Loucy (cell line): ENCODE measurements at regions not wholly inside any gene's neighbourhood (a gene's known extent, or its start where the extent isn't known, plus 50 kb on each side); places are given as distances from the start of the nearest gene placed in this dataset.
A peak's percentile ranks its signal among the peaks of the same experiment; 100 is the strongest.

Experiments used
- H2AFZ ChIP-seq: fragments of 200-600 bp; sonication (generic); 2 replicates; pipeline ENCODE4 v1.6.0; 2016; ENCODE audit warnings: antibody characterized with exemption, mild to moderate bottlenecking, low read length, moderate library complexity
- H3F3A ChIP-seq: fragments of 200-600 bp; 2 replicates; pipeline ENCODE4 v1.6.0; 2016; ENCODE audit warnings: antibody characterized with exemption, low read depth, mild to moderate bottlenecking
- H3K27me3 ChIP-seq: fragments of 200-600 bp; sonication (generic); 2 replicates; pipeline ENCODE4 v1.6.1; 2014; ENCODE audit warnings: low read length, mild to moderate bottlenecking; ENCODE audit not compliant: insufficient read depth, poor library complexity, severe bottlenecking
- H3K36me3 ChIP-seq: fragments of 200-600 bp; sonication (generic); 2 replicates; pipeline ENCODE4 v1.6.1; 2016; ENCODE audit warnings: low read length; ENCODE audit not compliant: insufficient read depth
- H3K4me1 ChIP-seq: fragments of 200-600 bp; sonication (generic); 2 replicates; pipeline ENCODE4 v1.5.1; 2014; ENCODE audit warnings: low read length, mild to moderate bottlenecking; ENCODE audit not compliant: insufficient read depth, poor library complexity, severe bottlenecking
- H3K4me2 ChIP-seq: fragments of 200-600 bp; sonication (generic); 2 replicates; pipeline ENCODE4 v1.6.0; 2014; ENCODE audit warnings: antibody characterized with exemption, low read length, low read depth, mild to moderate bottlenecking; ENCODE audit not compliant: poor library complexity, severe bottlenecking
- H3K4me3 ChIP-seq: fragments of 200-600 bp; sonication (generic); 2 replicates; pipeline ENCODE4 v1.5.1; 2014; ENCODE audit warnings: low read length, mild to moderate bottlenecking, mixed read lengths; ENCODE audit not compliant: poor library complexity, severe bottlenecking
- H3K79me2 ChIP-seq: fragments of 200-600 bp; sonication (generic); 2 replicates; pipeline ENCODE4 v1.6.1; 2014; ENCODE audit warnings: low read length; ENCODE audit not compliant: insufficient read depth
- H3K9ac ChIP-seq: fragments of 200-600 bp; sonication (generic); 2 replicates; pipeline ENCODE4 v1.6.0; 2014; ENCODE audit warnings: mild to moderate bottlenecking, low read depth, low read length, moderate library complexity; ENCODE audit not compliant: poor library complexity, severe bottlenecking
- H3K9me2 ChIP-seq: fragments of 200-600 bp; sonication (generic); replicated peaks from 2 replicates; pipeline ENCODE4 v1.6.1; 2016; ENCODE audit warnings: low read depth, low read length, mixed read lengths
- H3K9me3 ChIP-seq: fragments of 200-600 bp; sonication (generic); 2 replicates; pipeline ENCODE4 v1.6.1; 2014; ENCODE audit warnings: mild to moderate bottlenecking, antibody characterized with exemption, low read length, low read depth; ENCODE audit not compliant: insufficient read depth
- H4K20me1 ChIP-seq: fragments of 200-600 bp; sonication (generic); 2 replicates; pipeline ENCODE4 v1.6.0; 2014; ENCODE audit warnings: antibody characterized with exemption, low read length, mild to moderate bottlenecking; ENCODE audit not compliant: insufficient read depth, poor library complexity, severe bottlenecking
- CTCF ChIP-seq: fragments of 200-600 bp; sonication (generic); conservative IDR thresholded peaks from 2 replicates; pipeline ENCODE4 v1.5.1; 2014; ENCODE audit warnings: mild to moderate bottlenecking, antibody characterized with exemption, low read length
- EZH2phosphoT487 ChIP-seq: fragments of 200-600 bp; IDR thresholded peaks from 2 replicates; pipeline ENCODE4 v1.6.1; 2018; ENCODE audit warnings: antibody characterized with exemption, mild to moderate bottlenecking, moderate library complexity, borderline replicate concordance

- Histone ChIP-seq H3K4me1 (peaks cover 43% of the 10 kb centered on the region), H3K9me3 (no peaks in the 10 kb centered on the region), H3F3A (peaks cover 10% of the 10 kb centered on the region; the same call in 1 of the 2 replicates), H3K4me3 (no peak overlapping the region), H4K20me1 (no peaks in the 10 kb centered on the region), H3K4me2 (no peak overlapping the region), H3K79me2 (no peaks in the 10 kb centered on the region), H2AFZ (no peak overlapping the region), H3K36me3 (no peaks in the 10 kb centered on the region), H3K9me2 (no peaks in the 10 kb centered on the region), H3K27me3 (no peaks in the 10 kb centered on the region), H3K9ac (no peak overlapping the region)
- TF ChIP-seq EZH2phosphoT487: no peak
- no peak for TF ChIP-seq CTCF
Measured at GRCh38 chr5:124905256-124906130, 159.1 kb upstream of the ZNF608 start.

GRCh38 chr5:124906339-124907097 is 160.1 kb upstream of the ZNF608 start:
- peak overlapping the region; percentile 58 for H3K4me2 ChIP-seq
- H4K20me1 ChIP-seq: no peaks in the 10 kb centered on the region
- TF ChIP-seq EZH2phosphoT487: no peak
- TF ChIP-seq CTCF: no peak
- H3F3A ChIP-seq: peaks cover 10% of the 10 kb centered on the region; the same call in 1 of the 2 replicates
- H3K9me3 ChIP-seq: no peaks in the 10 kb centered on the region
- peaks cover 38% of the 10 kb centered on the region for H3K4me1 ChIP-seq
- no peaks in the 10 kb centered on the region for H3K36me3 ChIP-seq
- no peaks in the 10 kb centered on the region for H3K9me2 ChIP-seq
- peak overlapping the region; percentile 23 for H3K9ac ChIP-seq
- peak overlapping the region; percentile 56 for H2AFZ ChIP-seq
- no peaks in the 10 kb centered on the region for H3K79me2 ChIP-seq
- H3K27me3 ChIP-seq: no peaks in the 10 kb centered on the region
- peak overlapping the region; percentile 19 for H3K4me3 ChIP-seq

GRCh38 chr5:124907098-124907644 is 160.7 kb upstream of the ZNF608 start:
- peaks cover 33% of the 10 kb centered on the region for H3K4me1 ChIP-seq
- H4K20me1 ChIP-seq: no peaks in the 10 kb centered on the region
- H3K79me2 ChIP-seq: no peaks in the 10 kb centered on the region
- H2AFZ ChIP-seq: peak overlapping the region; percentile 56; the same call in 1 of the 2 replicates
- no peaks in the 10 kb centered on the region for H3K9me3 ChIP-seq
- H3K9ac ChIP-seq: peak overlapping the region; percentile 23
- no peaks in the 10 kb centered on the region for H3K27me3 ChIP-seq
- no peaks in the 10 kb centered on the region for H3K9me2 ChIP-seq
- TF ChIP-seq EZH2phosphoT487: no peak
- no peak for TF ChIP-seq CTCF
- peak overlapping the region; percentile 58 for H3K4me2 ChIP-seq
- H3K36me3 ChIP-seq: no peaks in the 10 kb centered on the region
- H3F3A ChIP-seq: peaks cover 4% of the 10 kb centered on the region; the same call in 1 of the 2 replicates
- H3K4me3 ChIP-seq: no peak overlapping the region
